Naive B cell (primary cell): ENCODE measurements at regions not wholly inside any gene's neighbourhood (a gene's known extent, or its start where the extent isn't known, plus 50 kb on each side); places are given as distances from the start of the nearest gene placed in this dataset.

ENCODE experiments used
- ATAC-seq, 2 donors: fragments of 150-1000 bp; cut with Tn5 transposase; 2 replicates each; pipeline ENCODE4 v1.10.0; 2021; ENCODE audit warnings: low read depth in 2 of 2, mild to moderate bottlenecking in 2 of 2, moderate library complexity in 2 of 2
- DNase-seq: peaks from one replicate; pipeline ENCODE4 v3.0.0; 2022
- H3K27ac Mint-ChIP-seq, 6 donors: one replicate each; pipeline ENCODE4 v1.8.0; 2020 to 2022; ENCODE audit warnings: mild to moderate bottlenecking in 6 of 6, mixed read lengths in 6 of 6, moderate library complexity in 5 of 6, inconsistent platforms in 2 of 6
- H3K27me3 Mint-ChIP-seq, 3 donors: one replicate each; pipeline ENCODE4 v1.8.0; 2021 to 2022; ENCODE audit warnings: mixed read lengths in 3 of 3, mild to moderate bottlenecking in 1 of 3
- H3K36me3 Mint-ChIP-seq, 2 donors: one replicate each; pipeline ENCODE4 v1.8.0; 2020 to 2022; ENCODE audit warnings: mixed read lengths in 2 of 2, inconsistent platforms in 1 of 2, mild to moderate bottlenecking in 1 of 2
- H3K4me1 Mint-ChIP-seq, 3 donors: one replicate each; pipeline ENCODE4 v1.8.0; 2020 to 2022; ENCODE audit warnings: mixed read lengths in 3 of 3, inconsistent platforms in 1 of 3, mild to moderate bottlenecking in 1 of 3, moderate library complexity in 1 of 3
- H3K4me3 Mint-ChIP-seq, 8 donors: one replicate each; pipeline ENCODE4 v1.8.0; 2020 to 2022; ENCODE audit warnings: mild to moderate bottlenecking in 8 of 8, mixed read lengths in 8 of 8, moderate library complexity in 8 of 8, inconsistent platforms in 2 of 8
- H3K9me3 Mint-ChIP-seq, 7 donors: one replicate each; pipeline ENCODE4 v1.8.0; 2020 to 2022; ENCODE audit warnings: mixed read lengths in 7 of 7, mild to moderate bottlenecking in 5 of 7, inconsistent platforms in 2 of 7, moderate library complexity in 1 of 7

DNA sequence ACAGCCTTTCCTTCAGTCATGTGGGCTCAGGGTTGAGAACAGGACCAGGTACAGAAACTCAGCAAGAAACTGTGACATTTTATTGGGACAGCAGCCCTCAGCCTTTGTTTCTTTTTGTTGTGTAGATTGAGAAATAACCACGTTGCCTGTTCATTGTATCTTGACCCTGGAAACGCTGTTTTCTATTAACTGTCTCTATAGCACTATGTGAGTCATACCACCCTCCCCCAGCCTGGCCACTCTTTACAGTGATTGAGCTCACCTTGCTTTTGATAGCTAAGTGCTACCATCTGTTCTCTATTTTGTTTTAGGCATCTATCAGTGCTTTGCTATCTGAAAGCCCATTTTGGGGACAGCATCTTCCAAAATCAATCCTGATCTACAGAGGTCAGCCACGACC is 127.9 kb downstream of the CD47 start:
- H3K27me3 Mint-ChIP-seq: no peaks in the 10 kb centered on the region
- no peaks in the 10 kb centered on the region for H3K4me1 Mint-ChIP-seq
- DNase-seq (no peak), ATAC-seq (no peak)
- no peaks in the 10 kb centered on the region for H3K36me3 Mint-ChIP-seq
- no peak overlapping the region for H3K27ac Mint-ChIP-seq
- peaks cover 0 to 5% (median 0%) of the 10 kb centered on the region in 7 donors for H3K9me3 Mint-ChIP-seq
- no peak overlapping the region for H3K4me3 Mint-ChIP-seq

DNA sequence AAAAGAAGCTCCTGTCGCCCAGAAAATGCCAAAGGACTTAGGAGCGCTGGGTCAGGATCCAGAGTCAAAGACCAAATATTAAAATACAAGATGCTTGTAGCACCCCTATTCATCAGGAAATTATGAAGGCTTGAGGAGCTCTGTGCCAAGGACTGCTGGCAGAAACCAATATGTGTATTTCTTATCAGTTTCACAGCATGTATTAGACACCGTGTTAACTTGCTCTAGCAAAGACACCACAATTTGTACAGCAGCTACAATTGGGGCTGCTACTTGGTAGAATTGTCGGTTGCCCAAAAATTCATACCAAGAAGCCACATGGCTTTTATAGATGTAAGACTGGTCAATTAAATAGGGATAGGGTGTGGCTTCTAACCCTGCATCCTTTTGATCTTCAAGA is 128.8 kb downstream of the CD47 start:
- DNase-seq (no peak), ATAC-seq (no peak)
- Mint-ChIP-seq H3K4me1 (no peaks in the 10 kb centered on the region), H3K36me3 (no peaks in the 10 kb centered on the region), H3K4me3 (no peak overlapping the region), H3K9me3 (peaks cover 0 to 5% (median 0%) of the 10 kb centered on the region in 7 donors), H3K27ac (no peak overlapping the region), H3K27me3 (no peaks in the 10 kb centered on the region)

DNA sequence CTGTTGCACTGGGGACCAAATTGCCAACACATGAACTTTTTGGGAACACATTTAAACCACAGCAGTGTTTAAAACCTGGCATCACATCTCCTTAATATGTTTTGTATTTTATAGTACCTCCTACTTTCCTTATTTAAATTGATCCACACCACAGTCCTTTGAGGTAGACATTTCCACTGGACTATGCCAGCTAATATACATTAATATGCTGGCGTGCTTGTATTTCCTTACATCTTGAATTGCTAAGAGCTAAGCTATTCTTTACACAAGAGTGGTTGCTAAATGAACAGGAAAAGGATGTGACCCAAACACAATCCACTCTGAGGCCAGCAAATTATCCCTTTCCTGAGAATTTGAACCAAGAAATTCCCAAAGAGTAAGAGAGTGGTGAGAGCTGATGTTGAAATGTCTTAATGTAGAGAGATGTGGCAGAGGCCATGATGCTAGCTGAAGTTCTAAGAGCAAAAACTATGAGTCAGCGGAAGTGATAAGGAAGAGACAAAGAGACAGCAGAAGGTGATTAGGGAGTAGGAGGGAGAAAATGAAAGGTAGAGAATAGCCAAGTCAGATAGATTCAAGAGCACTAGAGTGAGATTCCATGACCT is 131.2 kb downstream of the CD47 start:
- Mint-ChIP-seq H3K9me3 (peaks cover 0 to 5% (median 0%) of the 10 kb centered on the region in 7 donors), H3K4me3 (no peak overlapping the region), H3K27me3 (no peaks in the 10 kb centered on the region), H3K4me1 (no peaks in the 10 kb centered on the region), H3K27ac (no peak overlapping the region), H3K36me3 (no peaks in the 10 kb centered on the region)
- DNase-seq (no peak), ATAC-seq (no peak)

DNA sequence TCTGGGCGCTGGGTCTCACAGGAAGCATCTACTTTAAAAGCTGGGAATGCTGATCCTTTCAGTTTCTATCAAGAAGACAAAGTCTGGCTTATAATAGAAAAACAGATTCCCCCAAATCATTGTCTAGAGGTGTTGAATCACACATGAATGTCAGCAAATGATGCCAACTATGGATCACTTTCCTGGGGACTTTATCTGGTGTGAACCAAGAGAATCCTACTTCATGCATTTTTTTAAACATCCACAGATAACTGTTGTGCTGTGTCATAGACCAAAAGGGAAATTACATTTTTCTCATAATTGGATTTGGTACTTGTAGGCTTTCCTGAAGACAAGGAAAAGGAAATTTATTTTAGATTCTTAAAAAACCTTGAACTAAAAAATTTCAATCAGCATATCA is 132.7 kb downstream of the CD47 start:
- peaks cover 6 to 9% (median 6%) of the 10 kb centered on the region in 3 donors for H3K4me1 Mint-ChIP-seq

DNA sequence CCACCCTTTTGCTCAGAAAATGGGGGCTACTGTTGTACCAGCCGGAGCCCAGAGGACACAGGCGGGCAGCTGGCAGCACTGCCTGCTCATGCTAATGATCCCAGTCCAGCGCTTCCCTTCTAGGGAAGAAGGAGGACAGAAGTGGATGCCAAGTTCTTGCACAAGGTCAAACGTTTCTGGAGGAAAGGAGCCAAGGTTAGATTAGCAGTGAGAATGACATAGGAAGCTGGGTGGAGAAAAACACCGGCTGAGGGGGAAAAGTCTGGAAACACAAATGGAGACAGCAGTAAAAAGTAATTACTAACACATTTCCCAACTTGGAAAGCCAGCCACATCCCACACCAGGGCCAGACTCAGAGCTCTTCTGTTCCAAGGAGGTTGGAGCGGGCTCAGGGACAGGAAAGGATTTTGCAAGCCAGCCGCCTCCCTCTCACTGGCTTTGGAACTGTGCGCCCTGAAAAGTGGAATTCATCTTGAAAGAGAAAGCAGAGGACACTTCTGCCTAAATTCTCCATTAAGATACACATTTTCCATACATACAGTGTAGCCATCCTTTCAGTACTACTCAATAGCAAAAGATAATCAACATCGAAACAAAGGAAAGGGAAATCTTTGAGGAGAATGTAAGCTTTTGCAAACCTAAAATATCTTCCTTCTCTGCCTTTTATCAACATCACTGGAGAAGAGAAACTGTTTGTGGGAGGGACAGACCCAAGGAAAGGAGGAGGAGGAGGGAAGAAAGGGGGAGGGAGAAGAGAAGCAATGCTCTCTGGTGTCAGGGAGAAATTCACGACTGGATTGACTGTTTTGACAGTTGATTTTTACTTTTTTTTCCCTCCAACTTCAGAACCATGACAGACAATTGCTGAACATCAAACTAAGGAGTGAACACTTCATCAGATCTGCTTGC is 133.6 kb downstream of the CD47 start:
- no peak overlapping the region for H3K27ac Mint-ChIP-seq
- H3K4me1 Mint-ChIP-seq: peaks cover 6 to 11% (median 6%) of the 10 kb centered on the region in 3 donors
- DNase-seq: no peak
- H3K4me3 Mint-ChIP-seq: no peak overlapping the region
- no peaks in the 10 kb centered on the region for H3K36me3 Mint-ChIP-seq
- ATAC-seq: no peak
- peaks cover 0 to 5% (median 0%) of the 10 kb centered on the region in 7 donors for H3K9me3 Mint-ChIP-seq
- no peaks in the 10 kb centered on the region for H3K27me3 Mint-ChIP-seq

More for the DNA sequence above, 132.7 kb downstream of the CD47 start:
- Mint-ChIP-seq H3K36me3 (no peaks in the 10 kb centered on the region), H3K27ac (no peak overlapping the region), H3K9me3 (peaks cover 0 to 5% (median 0%) of the 10 kb centered on the region in 7 donors), H3K27me3 (no peaks in the 10 kb centered on the region), H3K4me3 (no peak overlapping the region)
- no peak for ATAC-seq
- no peak for DNase-seq

DNA sequence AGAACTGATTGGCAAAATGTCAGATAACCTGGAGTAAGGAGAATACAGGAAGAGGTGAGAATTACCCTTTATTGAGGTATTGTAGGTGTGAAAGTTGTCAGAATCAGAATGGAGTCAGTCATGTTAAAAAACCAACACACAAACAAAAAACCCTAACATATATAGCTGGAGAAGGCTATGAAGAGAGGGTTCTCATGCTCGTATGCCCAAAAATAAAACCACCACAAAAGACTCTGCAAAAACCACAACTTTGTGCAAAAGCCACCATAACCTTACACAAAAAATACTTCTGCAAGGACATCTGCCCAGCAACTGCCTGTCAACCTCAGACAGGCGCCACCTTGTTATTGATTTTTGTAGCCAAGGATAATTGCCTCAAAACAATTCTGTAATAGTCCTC is 136.0 kb downstream of the CD47 start:
- Mint-ChIP-seq H3K9me3 (peaks cover 0 to 3% (median 0%) of the 10 kb centered on the region in 7 donors), H3K4me1 (peaks cover 6 to 11% (median 6%) of the 10 kb centered on the region in 3 donors), H3K36me3 (no peaks in the 10 kb centered on the region), H3K27me3 (no peaks in the 10 kb centered on the region), H3K27ac (no peak overlapping the region), H3K4me3 (no peak overlapping the region)
- ATAC-seq (no peak), DNase-seq (no peak)

DNA sequence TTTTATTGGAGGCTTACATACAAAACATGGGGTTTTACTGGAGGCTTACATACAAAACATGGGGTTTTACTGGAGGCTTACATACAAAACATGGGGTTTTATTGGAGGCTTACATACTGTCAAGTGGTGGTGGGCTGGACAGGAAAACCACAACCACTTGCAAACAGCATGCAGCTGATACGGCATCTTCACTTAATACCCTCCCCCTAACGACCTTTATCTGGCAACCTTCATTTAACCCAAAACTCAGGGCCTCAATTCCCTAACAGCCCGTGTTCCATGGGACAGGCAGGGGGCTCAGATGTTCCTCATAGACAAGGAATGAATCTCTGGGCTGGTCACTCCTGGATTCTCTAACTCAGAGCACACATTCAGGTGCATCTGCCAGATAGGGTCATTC is 137.1 kb downstream of the CD47 start:
- Mint-ChIP-seq H3K27ac (no peak overlapping the region), H3K4me3 (no peak overlapping the region), H3K36me3 (no peaks in the 10 kb centered on the region), H3K4me1 (peaks cover 6 to 11% (median 6%) of the 10 kb centered on the region in 3 donors), H3K27me3 (no peaks in the 10 kb centered on the region), H3K9me3 (no peaks in the 10 kb centered on the region)
- DNase-seq (no peak), ATAC-seq (no peak)

DNA sequence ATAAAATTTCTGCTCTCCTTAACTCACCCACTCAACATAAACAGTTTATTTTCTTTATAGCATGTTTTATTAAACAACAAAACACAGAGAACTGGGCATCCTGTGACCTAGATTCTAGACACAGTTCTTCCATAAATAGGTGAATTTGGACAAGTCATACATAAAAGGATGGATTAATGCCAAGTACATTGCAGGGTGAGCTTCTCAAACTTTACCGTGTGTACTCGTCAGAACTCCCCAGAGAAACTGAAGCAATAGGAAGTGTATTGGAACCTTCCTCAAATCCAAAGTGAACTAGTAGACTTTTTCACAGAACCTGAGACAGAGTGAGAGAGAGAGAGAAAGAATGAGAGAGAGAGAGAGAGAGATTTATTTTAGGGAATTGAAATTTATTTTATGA is 139.7 kb downstream of the CD47 start:
- H3K27me3 Mint-ChIP-seq: no peaks in the 10 kb centered on the region
- H3K4me1 Mint-ChIP-seq: peaks cover 6 to 11% (median 6%) of the 10 kb centered on the region in 3 donors
- no peak for DNase-seq
- no peak overlapping the region for H3K4me3 Mint-ChIP-seq
- H3K36me3 Mint-ChIP-seq: no peaks in the 10 kb centered on the region
- H3K9me3 Mint-ChIP-seq: peaks cover 0 to 2% (median 0%) of the 10 kb centered on the region in 7 donors
- ATAC-seq: no peak
- H3K27ac Mint-ChIP-seq: no peak overlapping the region

DNA sequence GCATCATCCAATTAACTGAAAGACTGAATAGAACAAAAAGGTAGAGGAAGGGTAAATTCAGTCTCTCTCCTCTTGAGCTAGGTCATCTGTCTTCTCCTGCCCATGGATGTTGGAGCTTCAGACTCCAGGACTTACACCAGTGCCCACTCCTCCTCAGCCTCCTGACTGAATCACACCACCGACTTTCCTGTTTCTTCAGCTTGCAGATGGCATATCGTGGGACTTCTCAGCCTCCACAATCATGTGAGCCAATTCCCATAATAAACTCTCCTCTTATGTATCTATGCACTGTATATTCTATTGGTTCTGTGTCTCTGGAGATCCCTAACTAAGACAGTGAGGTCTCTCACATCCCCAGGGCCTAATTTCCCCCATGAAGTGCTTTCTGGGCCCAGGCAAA is 140.4 kb downstream of the CD47 start:
- H3K4me1 Mint-ChIP-seq: peaks cover 6 to 11% (median 6%) of the 10 kb centered on the region in 3 donors
- H3K27ac Mint-ChIP-seq: peak overlapping the region in 2 of 6 donors; percentile 35 to 53
- ATAC-seq (no peak), DNase-seq (no peak)
- H3K9me3 Mint-ChIP-seq: peaks cover 0 to 2% (median 0%) of the 10 kb centered on the region in 7 donors
- no peaks in the 10 kb centered on the region for H3K27me3 Mint-ChIP-seq
- H3K4me3 Mint-ChIP-seq: peak overlapping the region in 1 of 8 donors; percentile 29
- H3K36me3 Mint-ChIP-seq: no peaks in the 10 kb centered on the region

DNA sequence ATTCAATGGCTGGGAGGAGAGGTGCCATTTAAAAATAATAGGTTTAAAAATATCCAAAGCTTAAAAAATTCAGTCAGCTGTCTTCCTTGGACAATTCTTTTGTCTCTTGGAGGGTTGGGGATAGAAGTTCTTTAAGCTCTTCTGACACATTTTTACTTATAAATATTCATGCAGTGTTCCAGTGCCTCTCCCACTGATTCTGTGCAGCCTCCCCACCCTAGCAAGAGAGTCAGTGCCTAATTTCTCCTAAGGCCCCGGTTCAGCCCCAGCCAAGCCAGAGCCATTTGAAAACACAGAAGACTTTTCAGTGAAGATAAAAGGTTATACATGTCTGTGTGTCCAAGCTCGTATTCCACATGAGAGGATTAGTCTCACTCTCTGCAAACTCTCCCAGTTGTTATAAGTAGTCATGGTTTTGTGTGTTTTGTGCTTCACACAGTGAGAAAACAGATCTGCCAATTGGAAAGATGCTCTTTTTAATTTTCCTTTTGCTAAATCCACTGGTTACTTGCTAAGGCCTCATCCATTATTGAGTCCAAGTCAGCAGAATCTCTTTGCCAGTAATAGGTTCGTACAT is 141.3 kb downstream of the CD47 start:
- peaks cover 6 to 11% (median 6%) of the 10 kb centered on the region in 3 donors for H3K4me1 Mint-ChIP-seq
- H3K4me3 Mint-ChIP-seq: no peak overlapping the region
- no peak for DNase-seq
- H3K36me3 Mint-ChIP-seq: no peaks in the 10 kb centered on the region
- H3K27me3 Mint-ChIP-seq: no peaks in the 10 kb centered on the region
- H3K27ac Mint-ChIP-seq: no peak overlapping the region
- no peak for ATAC-seq
- H3K9me3 Mint-ChIP-seq: peaks cover 0 to 2% (median 0%) of the 10 kb centered on the region in 7 donors

DNA sequence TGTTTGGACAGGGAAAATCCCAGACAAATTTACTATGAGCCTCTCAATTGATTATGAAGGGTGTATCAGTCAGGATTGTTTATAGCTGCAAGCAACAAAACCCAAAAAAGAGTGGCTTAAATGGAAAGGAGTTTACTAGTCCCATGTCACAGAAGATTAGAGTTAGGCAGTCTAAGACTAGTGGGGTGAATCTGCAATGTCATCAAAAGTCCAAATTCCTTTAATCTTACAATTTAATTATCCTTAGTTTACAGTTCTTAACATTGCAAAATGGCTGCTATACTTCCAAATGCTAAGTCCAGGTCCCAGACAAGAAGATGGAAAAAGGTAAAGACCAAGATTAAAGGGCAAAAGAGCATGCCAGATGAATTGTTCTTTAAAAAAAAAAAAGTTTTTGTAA is 143.6 kb downstream of the CD47 start:
- no peaks in the 10 kb centered on the region for H3K27me3 Mint-ChIP-seq
- no peak overlapping the region for H3K4me3 Mint-ChIP-seq
- H3K4me1 Mint-ChIP-seq: no peaks in the 10 kb centered on the region
- no peak overlapping the region for H3K27ac Mint-ChIP-seq
- H3K36me3 Mint-ChIP-seq: no peaks in the 10 kb centered on the region
- peaks cover 0 to 2% (median 0%) of the 10 kb centered on the region in 7 donors for H3K9me3 Mint-ChIP-seq
- ATAC-seq: no peak
- no peak for DNase-seq

DNA sequence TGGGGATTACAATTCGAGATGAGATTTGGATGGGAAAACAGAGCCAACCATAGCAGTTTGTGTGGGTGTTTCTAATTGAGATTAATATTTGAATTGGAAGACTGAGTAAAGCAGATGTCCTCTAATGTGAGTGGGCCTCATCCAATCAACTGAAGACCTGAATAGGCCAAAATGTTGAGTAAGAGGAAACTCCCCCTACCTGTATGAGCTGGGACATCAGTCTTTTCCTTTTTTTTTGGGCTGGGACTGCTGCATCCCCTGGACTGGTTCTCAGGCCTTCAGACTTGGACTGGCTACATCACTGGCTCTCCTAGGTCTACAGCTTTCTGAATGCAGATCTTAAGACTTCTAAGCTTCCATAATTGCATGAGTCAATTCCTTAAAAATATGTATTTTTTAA is 144.1 kb downstream of the CD47 start:
- no peak for ATAC-seq
- H3K9me3 Mint-ChIP-seq: peaks cover 0 to 2% (median 0%) of the 10 kb centered on the region in 7 donors
- H3K4me3 Mint-ChIP-seq: no peak overlapping the region
- H3K36me3 Mint-ChIP-seq: no peaks in the 10 kb centered on the region
- H3K4me1 Mint-ChIP-seq: no peaks in the 10 kb centered on the region
- no peak for DNase-seq
- H3K27me3 Mint-ChIP-seq: no peaks in the 10 kb centered on the region
- peak overlapping the region in 1 of 6 donors; percentile 41 for H3K27ac Mint-ChIP-seq

DNA sequence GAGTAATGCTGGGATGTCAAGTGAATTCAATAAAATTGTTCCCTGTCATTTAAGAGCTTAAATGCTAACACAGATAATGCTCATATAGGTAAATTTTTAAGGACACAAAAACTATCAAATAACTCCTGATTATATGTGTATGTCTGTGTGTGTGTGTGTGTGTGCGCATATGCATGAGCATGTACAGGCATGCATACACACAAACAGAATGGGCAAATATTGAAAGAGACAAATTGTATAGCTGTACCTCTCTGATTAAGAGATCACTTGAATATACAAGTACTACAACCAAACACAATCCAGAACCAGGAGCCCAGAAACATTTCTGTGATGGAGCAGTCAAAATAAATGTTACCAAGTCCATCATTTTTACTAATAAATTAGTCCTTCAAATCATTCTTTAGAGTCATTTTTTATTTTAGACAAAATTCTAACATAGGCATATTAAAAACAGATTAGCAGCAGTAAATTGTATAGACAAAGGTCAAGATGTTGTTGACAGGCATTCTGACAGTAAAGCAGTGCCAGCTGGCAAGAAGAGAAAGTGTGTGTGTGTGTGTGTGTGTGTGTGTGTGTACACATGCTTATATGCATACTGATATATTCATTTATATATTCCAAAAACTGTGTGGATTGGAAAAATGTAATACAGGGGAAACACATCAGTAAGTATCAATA is 145.3 kb downstream of the CD47 start:
- no peaks in the 10 kb centered on the region for H3K36me3 Mint-ChIP-seq
- no peak overlapping the region for H3K4me3 Mint-ChIP-seq
- H3K4me1 Mint-ChIP-seq: no peaks in the 10 kb centered on the region
- DNase-seq: no peak
- no peak overlapping the region for H3K27ac Mint-ChIP-seq
- peaks cover 0 to 2% (median 0%) of the 10 kb centered on the region in 7 donors for H3K9me3 Mint-ChIP-seq
- no peak for ATAC-seq
- H3K27me3 Mint-ChIP-seq: no peaks in the 10 kb centered on the region
